Neural progenitor cell (in vitro differentiated cells): ENCODE measurements at regions not wholly inside any gene's neighbourhood (a gene's known extent, or its start where the extent isn't known, plus 50 kb on each side); places are given as distances from the start of the nearest gene placed in this dataset.

Experiments used
- DNase-seq: peaks from one replicate; pipeline ENCODE4 v3.0.0-alpha.2; 2016; ENCODE audit warnings: low spot score
- H2AFZ ChIP-seq: fragments of 200-600 bp; sonication (generic); replicated peaks from 2 replicates; pipeline ENCODE4 v1.6.1; 2016; ENCODE audit warnings: antibody characterized with exemption
- H3F3A ChIP-seq: fragments of 200-600 bp; sonication (generic); 2 replicates; pipeline ENCODE4 v1.6.1; 2016; ENCODE audit warnings: antibody characterized with exemption, low read depth
- H3K27ac ChIP-seq: fragments of 200-600 bp; sonication (generic); 2 replicates; pipeline ENCODE4 v1.5.1; 2016; ENCODE audit warnings: mild to moderate bottlenecking
- H3K27me3 ChIP-seq: fragments of 200-600 bp; sonication (generic); 2 replicates; pipeline ENCODE4 v1.6.1; 2016; ENCODE audit warnings: mild to moderate bottlenecking, moderate library complexity
- H3K36me3 ChIP-seq: fragments of 200-600 bp; sonication (generic); 2 replicates; pipeline ENCODE4 v1.5.1; 2016
- H3K4me1 ChIP-seq: fragments of 200-600 bp; sonication (generic); 2 replicates; pipeline ENCODE4 v1.6.1; 2016; ENCODE audit warnings: mixed run types
- H3K4me2 ChIP-seq: fragments of 200-600 bp; sonication (generic); 2 replicates; pipeline ENCODE4 v1.6.1; 2016
- H3K4me3 ChIP-seq: fragments of 200-600 bp; sonication (generic); 2 replicates; pipeline ENCODE4 v1.5.1; 2016
- H3K79me2 ChIP-seq: fragments of 200-600 bp; sonication (generic); 2 replicates; pipeline ENCODE4 v1.6.1; 2016; ENCODE audit warnings: low read depth
- H3K9ac ChIP-seq: fragments of 200-600 bp; sonication (generic); 2 replicates; pipeline ENCODE4 v1.6.1; 2016
- H3K9me3 ChIP-seq: fragments of 200-600 bp; sonication (generic); 2 replicates; pipeline ENCODE4 v1.5.1; 2016; ENCODE audit warnings: low read depth
- H4K20me1 ChIP-seq: fragments of 200-600 bp; sonication (generic); 2 replicates; pipeline ENCODE4 v1.6.1; 2016; ENCODE audit warnings: low read depth
- H3K27ac Mint-ChIP-seq: 3 replicates; pipeline ENCODE4 v1.8.0; 2021; ENCODE audit warnings: mixed read lengths
- H3K27me3 Mint-ChIP-seq: 2 replicates; pipeline ENCODE4 v1.8.0; 2022; ENCODE audit warnings: low read depth, mild to moderate bottlenecking, inconsistent platforms, moderate library complexity, mixed read lengths; ENCODE audit not compliant: insufficient read depth
- H3K36me3 Mint-ChIP-seq: 3 replicates; pipeline ENCODE4 v1.8.0; 2021; ENCODE audit warnings: mixed read lengths
- H3K4me1 Mint-ChIP-seq: 3 replicates; pipeline ENCODE4 v1.8.0; 2021; ENCODE audit warnings: mixed read lengths
- H3K4me3 Mint-ChIP-seq: 3 replicates; pipeline ENCODE4 v1.8.0; 2021; ENCODE audit warnings: mild to moderate bottlenecking, moderate library complexity, mixed read lengths
- H3K9me3 Mint-ChIP-seq: 3 replicates; pipeline ENCODE4 v1.8.0; 2020; ENCODE audit warnings: mixed read lengths
- EZH2 ChIP-seq: fragments of 200-600 bp; sonication (generic); IDR thresholded peaks from 2 replicates; pipeline ENCODE4 v1.6.1; 2017; ENCODE audit warnings: antibody characterized with exemption, mild to moderate bottlenecking, moderate library complexity
- EZH2phosphoT487 ChIP-seq: fragments of 200-600 bp; sonication (generic); IDR thresholded peaks from 2 replicates; pipeline ENCODE4 v1.6.1; 2017; ENCODE audit warnings: antibody characterized with exemption
- TF ChIP-seq, protein P1 (sequence below): fragments of 200-600 bp; sonication (generic); IDR thresholded peaks from 2 replicates; pipeline ENCODE4 v1.5.1; 2017; ENCODE audit warnings: antibody characterized with exemption, mild to moderate bottlenecking

GRCh38 chr3:35216501-35217266 lies 422.6 kb upstream of the ARPP21 start:
- no peaks in the 10 kb centered on the region for H3K79me2 ChIP-seq
- Mint-ChIP-seq H3K27me3 (peaks cover 5% of the 10 kb centered on the region), H3K36me3 (no peaks in the 10 kb centered on the region), H3K4me1 (no peaks in the 10 kb centered on the region), H3K4me3 (no peak overlapping the region), H3K9me3 (peaks cover 3% of the 10 kb centered on the region), H3K27ac (no peak overlapping the region)
- H3K4me2 ChIP-seq = no peak overlapping the region
- H3K36me3 ChIP-seq = no peaks in the 10 kb centered on the region
- DNase-seq = no peak
- TF ChIP-seq EZH2 (no peak), EZH2phosphoT487 (no peak)
- TF ChIP-seq, protein P1, sequence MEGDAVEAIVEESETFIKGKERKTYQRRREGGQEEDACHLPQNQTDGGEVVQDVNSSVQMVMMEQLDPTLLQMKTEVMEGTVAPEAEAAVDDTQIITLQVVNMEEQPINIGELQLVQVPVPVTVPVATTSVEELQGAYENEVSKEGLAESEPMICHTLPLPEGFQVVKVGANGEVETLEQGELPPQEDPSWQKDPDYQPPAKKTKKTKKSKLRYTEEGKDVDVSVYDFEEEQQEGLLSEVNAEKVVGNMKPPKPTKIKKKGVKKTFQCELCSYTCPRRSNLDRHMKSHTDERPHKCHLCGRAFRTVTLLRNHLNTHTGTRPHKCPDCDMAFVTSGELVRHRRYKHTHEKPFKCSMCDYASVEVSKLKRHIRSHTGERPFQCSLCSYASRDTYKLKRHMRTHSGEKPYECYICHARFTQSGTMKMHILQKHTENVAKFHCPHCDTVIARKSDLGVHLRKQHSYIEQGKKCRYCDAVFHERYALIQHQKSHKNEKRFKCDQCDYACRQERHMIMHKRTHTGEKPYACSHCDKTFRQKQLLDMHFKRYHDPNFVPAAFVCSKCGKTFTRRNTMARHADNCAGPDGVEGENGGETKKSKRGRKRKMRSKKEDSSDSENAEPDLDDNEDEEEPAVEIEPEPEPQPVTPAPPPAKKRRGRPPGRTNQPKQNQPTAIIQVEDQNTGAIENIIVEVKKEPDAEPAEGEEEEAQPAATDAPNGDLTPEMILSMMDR = no peak
- no peaks in the 10 kb centered on the region for H3F3A ChIP-seq
- H2AFZ ChIP-seq = no peak overlapping the region
- no peak overlapping the region for H3K4me3 ChIP-seq
- no peaks in the 10 kb centered on the region for H3K27me3 ChIP-seq
- no peak overlapping the region for H3K27ac ChIP-seq
- no peaks in the 10 kb centered on the region for H3K4me1 ChIP-seq
- H3K9ac ChIP-seq = no peak overlapping the region
- no peaks in the 10 kb centered on the region for H4K20me1 ChIP-seq
- H3K9me3 ChIP-seq = no peaks in the 10 kb centered on the region

GRCh38 chr3:35223632-35224394 lies 415.5 kb upstream of the ARPP21 start:
- H3K4me1 Mint-ChIP-seq = no peaks in the 10 kb centered on the region
- H3K27me3 ChIP-seq = no peaks in the 10 kb centered on the region
- no peaks in the 10 kb centered on the region for H3K36me3 ChIP-seq
- H4K20me1 ChIP-seq = no peaks in the 10 kb centered on the region
- no peak overlapping the region for H3K9ac ChIP-seq
- H3K4me3 Mint-ChIP-seq = no peak overlapping the region
- TF ChIP-seq, protein P1 = no peak
- no peak for TF ChIP-seq EZH2phosphoT487
- TF ChIP-seq EZH2 = no peak
- H3K79me2 ChIP-seq = no peaks in the 10 kb centered on the region
- H3K9me3 ChIP-seq = no peaks in the 10 kb centered on the region
- H3K4me3 ChIP-seq = no peak overlapping the region
- H3K36me3 Mint-ChIP-seq = no peaks in the 10 kb centered on the region
- peaks cover 4% of the 10 kb centered on the region for H3K9me3 Mint-ChIP-seq
- H3F3A ChIP-seq = no peaks in the 10 kb centered on the region
- H3K4me2 ChIP-seq = no peak overlapping the region
- H3K27ac Mint-ChIP-seq = no peak overlapping the region
- DNase-seq = no peak
- no peaks in the 10 kb centered on the region for H3K4me1 ChIP-seq
- H3K27me3 Mint-ChIP-seq = no peaks in the 10 kb centered on the region
- no peak overlapping the region for H3K27ac ChIP-seq
- H2AFZ ChIP-seq = no peak overlapping the region

GRCh38 chr3:35224565-35225295 lies 414.6 kb upstream of the ARPP21 start:
- Histone ChIP-seq H3K9ac (no peak overlapping the region), H4K20me1 (no peaks in the 10 kb centered on the region), H3K4me1 (no peaks in the 10 kb centered on the region), H3K36me3 (no peaks in the 10 kb centered on the region), H3K79me2 (no peaks in the 10 kb centered on the region), H2AFZ (no peak overlapping the region), H3K4me3 (no peak overlapping the region), H3K27ac (no peak overlapping the region), H3F3A (no peaks in the 10 kb centered on the region), H3K4me2 (no peak overlapping the region), H3K27me3 (no peaks in the 10 kb centered on the region), H3K9me3 (no peaks in the 10 kb centered on the region)
- TF ChIP-seq, protein P1 = no peak
- no peak for TF ChIP-seq EZH2
- no peak for TF ChIP-seq EZH2phosphoT487
- no peak for DNase-seq
- peaks cover 9% of the 10 kb centered on the region for H3K9me3 Mint-ChIP-seq
- no peaks in the 10 kb centered on the region for H3K4me1 Mint-ChIP-seq
- H3K36me3 Mint-ChIP-seq = no peaks in the 10 kb centered on the region
- H3K27me3 Mint-ChIP-seq = no peaks in the 10 kb centered on the region
- H3K27ac Mint-ChIP-seq = no peak overlapping the region
- no peak overlapping the region for H3K4me3 Mint-ChIP-seq
